ENCODE measurements at regions not wholly inside any gene's neighbourhood (a gene's known extent, or its start where the extent isn't known, plus 50 kb on each side); places are given as distances from the start of the nearest gene placed in this dataset.
A peak's percentile ranks its signal among the peaks of the same experiment; 100 is the strongest.

GRCh38 chr6:14187406-14187805 lies 69.8 kb downstream of the CD83 start:
- DNase-seq (ENCODE audit: low read depth in 2 of 2) = no peak

GRCh38 chr6:14189074-14189473 lies 71.5 kb downstream of the CD83 start:
- no peak for DNase-seq (ENCODE audit: low read depth in 2 of 2)

- no peak for DNase-seq (ENCODE audit: low read depth in 2 of 2)
These were observed 72.8 kb downstream of the CD83 start for GRCh38 chr6:14190191-14190928.

GRCh38 chr6:14190929-14191224 lies 73.3 kb downstream of the CD83 start:
- no peak for DNase-seq (ENCODE audit: low read depth in 2 of 2)

- DNase-seq (ENCODE audit: low read depth in 2 of 2) = no peak
These were observed 74.2 kb downstream of the CD83 start for GRCh38 chr6:14191761-14192160.

GRCh38 chr6:14192216-14192788 lies 74.7 kb downstream of the CD83 start:
- DNase-seq (ENCODE audit: low read depth in 2 of 2) = no peak

GRCh38 chr6:14193524-14193923 lies 76.0 kb downstream of the CD83 start:
- DNase-seq (ENCODE audit: low read depth in 2 of 2) = no peak

GRCh38 chr6:14194483-14194882 lies 76.9 kb downstream of the CD83 start:
- DNase-seq (ENCODE audit: low read depth in 2 of 2) = no peak

- no peak for DNase-seq (ENCODE audit: low read depth in 2 of 2)
These were observed 77.4 kb downstream of the CD83 start for GRCh38 chr6:14194976-14195375.

GRCh38 chr6:14196026-14196425 lies 78.5 kb downstream of the CD83 start:
- DNase-seq (ENCODE audit: low read depth in 2 of 2) = no peak

GRCh38 chr6:14197118-14197517 lies 79.5 kb downstream of the CD83 start:
- no peak for DNase-seq (ENCODE audit: low read depth in 2 of 2)

- no peak for DNase-seq (ENCODE audit: low read depth in 2 of 2)
These were observed 82.5 kb downstream of the CD83 start for GRCh38 chr6:14200047-14200446.

- DNase-seq (ENCODE audit: low read depth in 2 of 2) = no peak
These were observed 85.4 kb downstream of the CD83 start for GRCh38 chr6:14202947-14203346.

GRCh38 chr6:14206391-14206790 lies 88.8 kb downstream of the CD83 start:
- no peak for DNase-seq (ENCODE audit: low read depth in 2 of 2)

GRCh38 chr6:14207448-14207847 lies 89.9 kb downstream of the CD83 start:
- DNase-seq (ENCODE audit: low read depth in 2 of 2) = no peak

GRCh38 chr6:14209000-14209399 lies 91.4 kb downstream of the CD83 start:
- no peak for DNase-seq (ENCODE audit: low read depth in 2 of 2)

GRCh38 chr6:14210077-14210476 lies 92.5 kb downstream of the CD83 start:
- no peak for DNase-seq (ENCODE audit: low read depth in 2 of 2)

GRCh38 chr6:14210663-14211561 lies 93.3 kb downstream of the CD83 start:
- peak; percentile 89 to 92 for DNase-seq (ENCODE audit: low read depth in 2 of 2)

GRCh38 chr6:14211562-14211942 lies 94.0 kb downstream of the CD83 start:
- DNase-seq (ENCODE audit: low read depth in 2 of 2) = no peak

- DNase-seq (ENCODE audit: low read depth in 2 of 2) = no peak
These were observed 94.4 kb downstream of the CD83 start for GRCh38 chr6:14212020-14212419.

- no peak for DNase-seq (ENCODE audit: low read depth in 2 of 2)
These were observed 95.1 kb downstream of the CD83 start for GRCh38 chr6:14212632-14213031.

GRCh38 chr6:14216946-14217684 lies 99.5 kb downstream of the CD83 start:
- no peak for DNase-seq (ENCODE audit: low read depth in 2 of 2)

All from stimulated activated CD8-positive, alpha-beta memory T cell treated with anti-CD3 and anti-CD28 coated beads, Interleukin-15, amount 100 ng/mL, for 48 hours (primary cell).